ENCODE measurements at regions not wholly inside any gene's neighbourhood (a gene's known extent, or its start where the extent isn't known, plus 50 kb on each side); places are given as distances from the start of the nearest gene placed in this dataset.

- no peak for TF ChIP-seq CTCF (IDR thresholded peaks at IDR 0.05)
- TF ChIP-seq EZH2 (IDR thresholded peaks at IDR 0.05; ENCODE audit: borderline replicate concordance, insufficient read depth, low read depth, low read length, poor library complexity, severe bottlenecking), result no peak
Observed at GRCh38 chr15:45784656-45785055, 149.8 kb downstream of the SQOR start.

Measured in B cell (primary cell).